ENCODE measurements at regions not wholly inside any gene's neighbourhood (a gene's known extent, or its start where the extent isn't known, plus 50 kb on each side); places are given as distances from the start of the nearest gene placed in this dataset.

GRCh38 chr22:22137891-22138290 is 106.7 kb upstream of the VPREB1 start:
- TF ChIP-seq SP4 (IDR thresholded peaks at IDR 0.05; ENCODE audit: low read length), result no peak
- TF ChIP-seq BRCA1 (IDR thresholded peaks at IDR 0.05; ENCODE audit: low read depth, low read length), result no peak
- TF ChIP-seq CTCF (IDR thresholded peaks at IDR 0.05; ENCODE audit: control extremely low read depth in 1 of 3, insufficient read depth in 1 of 3, low read depth in 1 of 3, low read length in 3 of 3), result no peak
- TF ChIP-seq POLR2AphosphoS5 (IDR thresholded peaks at IDR 0.05; ENCODE audit: low read depth, low read length), result no peak
- TF ChIP-seq RFX5 (IDR thresholded peaks at IDR 0.05; ENCODE audit: borderline replicate concordance, low read depth, low read length), result no peak
- TF ChIP-seq MAX (IDR thresholded peaks at IDR 0.05), result no peak
- TF ChIP-seq CHD2 (IDR thresholded peaks at IDR 0.05; ENCODE audit: low read length), result no peak
- TF ChIP-seq EP300 (IDR thresholded peaks at IDR 0.05; ENCODE audit: borderline replicate concordance in 1 of 2, low read depth in 2 of 2, low read length in 2 of 2), result no peak
- TF ChIP-seq POLR2A (IDR thresholded peaks at IDR 0.05; ENCODE audit: control extremely low read depth in 1 of 2, low read depth in 2 of 2, low read length in 2 of 2), result no peak
- TF ChIP-seq SIN3A (conservative IDR thresholded peaks at IDR 0.05 in 1 of 2, IDR thresholded peaks at IDR 0.05 in 1 of 2; ENCODE audit: low read depth in 1 of 2, low read length in 2 of 2), result no peak
